ENCODE measurements at regions not wholly inside any gene's neighbourhood (a gene's known extent, or its start where the extent isn't known, plus 50 kb on each side); places are given as distances from the start of the nearest gene placed in this dataset.

- TF ChIP-seq, protein P1, sequence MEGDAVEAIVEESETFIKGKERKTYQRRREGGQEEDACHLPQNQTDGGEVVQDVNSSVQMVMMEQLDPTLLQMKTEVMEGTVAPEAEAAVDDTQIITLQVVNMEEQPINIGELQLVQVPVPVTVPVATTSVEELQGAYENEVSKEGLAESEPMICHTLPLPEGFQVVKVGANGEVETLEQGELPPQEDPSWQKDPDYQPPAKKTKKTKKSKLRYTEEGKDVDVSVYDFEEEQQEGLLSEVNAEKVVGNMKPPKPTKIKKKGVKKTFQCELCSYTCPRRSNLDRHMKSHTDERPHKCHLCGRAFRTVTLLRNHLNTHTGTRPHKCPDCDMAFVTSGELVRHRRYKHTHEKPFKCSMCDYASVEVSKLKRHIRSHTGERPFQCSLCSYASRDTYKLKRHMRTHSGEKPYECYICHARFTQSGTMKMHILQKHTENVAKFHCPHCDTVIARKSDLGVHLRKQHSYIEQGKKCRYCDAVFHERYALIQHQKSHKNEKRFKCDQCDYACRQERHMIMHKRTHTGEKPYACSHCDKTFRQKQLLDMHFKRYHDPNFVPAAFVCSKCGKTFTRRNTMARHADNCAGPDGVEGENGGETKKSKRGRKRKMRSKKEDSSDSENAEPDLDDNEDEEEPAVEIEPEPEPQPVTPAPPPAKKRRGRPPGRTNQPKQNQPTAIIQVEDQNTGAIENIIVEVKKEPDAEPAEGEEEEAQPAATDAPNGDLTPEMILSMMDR (IDR thresholded peaks at IDR 0.05; ENCODE audit: insufficient read depth, low read length, severe bottlenecking) = no peak
- Histone ChIP-seq H3K4me3 (ENCODE audit: low read depth, low read length) (no peak overlapping the region), H3K27me3 (ENCODE audit: control insufficient read depth, insufficient read depth, low read length) (no peaks in the 10 kb centered on the region), H3K36me3 (ENCODE audit: control insufficient read depth, insufficient read depth, low read length) (no peaks in the 10 kb centered on the region)
- DNase-seq (ENCODE audit: low read depth) (no peak), FAIRE-seq (no peak)
Measured at GRCh38 chr18:59768409-59768808, 71.2 kb upstream of the CCBE1 start.

DNA sequence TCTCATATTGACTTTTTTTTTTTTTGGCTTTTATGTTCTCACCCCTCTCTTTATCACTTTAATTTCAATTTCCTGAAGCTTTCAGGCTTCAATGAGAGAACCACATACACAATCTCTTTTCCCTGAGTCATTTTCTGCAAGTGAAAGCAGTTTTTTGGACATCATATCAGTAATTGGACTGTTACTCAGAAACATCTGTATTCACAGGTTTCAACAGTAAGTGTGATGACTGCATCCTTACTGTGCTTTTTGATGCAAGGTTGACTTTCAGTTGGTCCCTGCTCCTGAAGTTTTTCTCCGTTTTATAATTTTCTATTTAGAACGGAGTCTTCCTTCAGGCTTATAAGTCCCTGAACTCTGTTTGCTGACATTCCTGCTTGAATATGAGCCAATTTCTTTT lies 70.5 kb upstream of the CCBE1 start:
- TF ChIP-seq, protein P1 (IDR thresholded peaks at IDR 0.05; ENCODE audit: insufficient read depth, low read length, severe bottlenecking) = no peak
- Histone ChIP-seq H3K4me3 (ENCODE audit: low read depth, low read length) (no peak overlapping the region), H3K36me3 (ENCODE audit: control insufficient read depth, insufficient read depth, low read length) (no peaks in the 10 kb centered on the region), H3K27me3 (ENCODE audit: control insufficient read depth, insufficient read depth, low read length) (no peaks in the 10 kb centered on the region)
- FAIRE-seq (no peak), DNase-seq (ENCODE audit: low read depth) (peak; percentile 68)

GRCh38 chr18:59765343-59765742 lies 68.1 kb upstream of the CCBE1 start:
- no peaks in the 10 kb centered on the region for H3K27me3 ChIP-seq (ENCODE audit: control insufficient read depth, insufficient read depth, low read length)
- TF ChIP-seq, protein P1 (IDR thresholded peaks at IDR 0.05; ENCODE audit: insufficient read depth, low read length, severe bottlenecking) = no peak
- FAIRE-seq = no peak
- peak; percentile 76 for DNase-seq (ENCODE audit: low read depth)
- no peaks in the 10 kb centered on the region for H3K36me3 ChIP-seq (ENCODE audit: control insufficient read depth, insufficient read depth, low read length)
- no peak overlapping the region for H3K4me3 ChIP-seq (ENCODE audit: low read depth, low read length)

GRCh38 chr18:59764281-59764680 lies 67.1 kb upstream of the CCBE1 start:
- Histone ChIP-seq H3K27me3 (ENCODE audit: control insufficient read depth, insufficient read depth, low read length) (no peaks in the 10 kb centered on the region), H3K4me3 (ENCODE audit: low read depth, low read length) (no peak overlapping the region), H3K36me3 (ENCODE audit: control insufficient read depth, insufficient read depth, low read length) (no peaks in the 10 kb centered on the region)
- DNase-seq (ENCODE audit: low read depth) (no peak), FAIRE-seq (no peak)
- TF ChIP-seq, protein P1 (IDR thresholded peaks at IDR 0.05; ENCODE audit: insufficient read depth, low read length, severe bottlenecking) = no peak

DNA sequence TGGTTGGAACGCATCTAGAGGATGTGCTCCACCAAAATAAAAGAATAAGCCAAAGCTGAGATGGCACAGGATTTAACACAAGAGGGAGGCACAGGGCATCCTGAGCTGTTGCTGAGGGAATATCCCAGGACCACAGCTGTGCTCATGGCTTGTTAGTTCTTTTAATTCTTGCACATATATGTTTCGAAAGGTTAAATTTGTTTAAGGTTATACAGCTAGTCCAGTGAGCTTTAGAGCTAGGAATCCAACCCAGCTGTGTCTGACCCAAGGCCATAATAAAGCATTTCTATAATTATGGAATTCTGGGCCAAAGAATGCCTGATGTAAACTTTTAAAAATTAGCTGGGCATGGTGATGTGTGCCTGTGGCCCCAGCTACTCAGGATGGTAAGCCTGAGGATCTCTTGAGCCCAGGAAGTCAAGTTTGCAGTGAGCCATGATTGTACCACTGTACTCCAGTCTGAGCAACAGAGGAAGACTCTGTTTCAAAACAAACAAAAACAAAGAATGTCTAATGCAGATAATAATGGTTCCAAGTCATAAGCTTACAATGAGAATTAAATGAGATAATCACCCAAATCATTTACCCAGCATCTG lies 66.4 kb upstream of the CCBE1 start:
- Histone ChIP-seq H3K27me3 (ENCODE audit: control insufficient read depth, insufficient read depth, low read length) (no peaks in the 10 kb centered on the region), H3K4me3 (ENCODE audit: low read depth, low read length) (no peak overlapping the region), H3K36me3 (ENCODE audit: control insufficient read depth, insufficient read depth, low read length) (no peaks in the 10 kb centered on the region)
- FAIRE-seq (no peak), DNase-seq (ENCODE audit: low read depth) (no peak)
- TF ChIP-seq, protein P1 (IDR thresholded peaks at IDR 0.05; ENCODE audit: insufficient read depth, low read length, severe bottlenecking) = no peak

All from bronchial epithelial cell (primary cell).